Fibroblast of lung (primary cell): ENCODE measurements at regions not wholly inside any gene's neighbourhood (a gene's known extent, or its start where the extent isn't known, plus 50 kb on each side); places are given as distances from the start of the nearest gene placed in this dataset.

Experiments
- EZH2 ChIP-seq: IDR thresholded peaks from 2 replicates; pipeline ENCODE4 v1.5.1; 2012; ENCODE audit warnings: low read length, control low read depth, mild to moderate bottlenecking; ENCODE audit errors: missing control alignments
- TF ChIP-seq, protein P1 (sequence below), 2 donors: IDR thresholded peaks in 1 of 2; conservative IDR thresholded peaks in 1 of 2; 1 replicate in 1 of 2; 2 replicates in 1 of 2; pipeline ENCODE4 v1.5.1; 2011 to 2012; ENCODE audit warnings: low read length in 2 of 2, control low read depth in 1 of 2, inconsistent platforms in 1 of 2, low read depth in 1 of 2, mild to moderate bottlenecking in 1 of 2

DNA sequence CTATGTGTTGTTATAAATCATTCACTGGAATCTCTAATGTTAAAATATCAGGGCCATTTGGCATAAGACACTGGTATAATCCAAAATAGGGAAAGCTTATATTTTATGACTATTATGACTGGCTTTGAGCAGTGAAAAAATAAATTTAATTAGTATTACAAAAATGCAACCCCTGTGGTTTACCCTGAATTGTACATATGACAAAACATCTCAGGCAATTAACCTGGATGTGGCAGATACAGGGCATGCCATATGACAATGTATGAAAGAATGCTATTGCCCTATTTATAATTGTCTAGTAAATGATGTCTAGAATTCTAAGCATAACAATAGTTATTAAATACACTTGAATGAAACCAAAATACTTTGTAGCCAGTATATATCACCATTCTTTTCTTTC, 532.5 kb upstream of the ADGRL4 start:
- TF ChIP-seq, protein P1, sequence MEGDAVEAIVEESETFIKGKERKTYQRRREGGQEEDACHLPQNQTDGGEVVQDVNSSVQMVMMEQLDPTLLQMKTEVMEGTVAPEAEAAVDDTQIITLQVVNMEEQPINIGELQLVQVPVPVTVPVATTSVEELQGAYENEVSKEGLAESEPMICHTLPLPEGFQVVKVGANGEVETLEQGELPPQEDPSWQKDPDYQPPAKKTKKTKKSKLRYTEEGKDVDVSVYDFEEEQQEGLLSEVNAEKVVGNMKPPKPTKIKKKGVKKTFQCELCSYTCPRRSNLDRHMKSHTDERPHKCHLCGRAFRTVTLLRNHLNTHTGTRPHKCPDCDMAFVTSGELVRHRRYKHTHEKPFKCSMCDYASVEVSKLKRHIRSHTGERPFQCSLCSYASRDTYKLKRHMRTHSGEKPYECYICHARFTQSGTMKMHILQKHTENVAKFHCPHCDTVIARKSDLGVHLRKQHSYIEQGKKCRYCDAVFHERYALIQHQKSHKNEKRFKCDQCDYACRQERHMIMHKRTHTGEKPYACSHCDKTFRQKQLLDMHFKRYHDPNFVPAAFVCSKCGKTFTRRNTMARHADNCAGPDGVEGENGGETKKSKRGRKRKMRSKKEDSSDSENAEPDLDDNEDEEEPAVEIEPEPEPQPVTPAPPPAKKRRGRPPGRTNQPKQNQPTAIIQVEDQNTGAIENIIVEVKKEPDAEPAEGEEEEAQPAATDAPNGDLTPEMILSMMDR (conservative IDR thresholded peaks at IDR 0.05 in 1 of 2, IDR thresholded peaks at IDR 0.05 in 1 of 2; ENCODE audit: low read depth in 1 of 2, low read length in 2 of 2), result no peak
- TF ChIP-seq EZH2, result no peak
